Liver (tissue), 3 donors: ENCODE measurements at regions not wholly inside any gene's neighbourhood (a gene's known extent, or its start where the extent isn't known, plus 50 kb on each side); places are given as distances from the start of the nearest gene placed in this dataset.

ENCODE experiments used
- FOXA1 ChIP-seq: IDR thresholded peaks from 2 replicates; pipeline ENCODE4 v1.6.1; 2016; ENCODE audit warnings: antibody characterized with exemption
- FOXA2 ChIP-seq: IDR thresholded peaks from 2 replicates; pipeline ENCODE4 v1.6.1; 2016; ENCODE audit warnings: antibody characterized with exemption
- GABPA ChIP-seq, 2 donors: IDR thresholded peaks in 1 of 2; conservative IDR thresholded peaks in 1 of 2; 2 replicates each; pipeline ENCODE4 v1.6.1; 2016; ENCODE audit warnings: antibody characterized with exemption in 2 of 2, mild to moderate bottlenecking in 1 of 2, moderate library complexity in 1 of 2
- HNF4A ChIP-seq, 2 donors: conservative IDR thresholded peaks; 2 replicates each; pipeline ENCODE4 v1.6.1; 2016; ENCODE audit warnings: antibody characterized with exemption in 2 of 2, mild to moderate bottlenecking in 2 of 2
- JUND ChIP-seq, 2 donors: IDR thresholded peaks; 2 replicates each; pipeline ENCODE4 v1.6.1; 2016; ENCODE audit warnings: antibody characterized with exemption in 2 of 2
- NR2F2 ChIP-seq: IDR thresholded peaks from 2 replicates; pipeline ENCODE4 v1.6.1; 2016; ENCODE audit warnings: antibody characterized with exemption
- REST ChIP-seq: IDR thresholded peaks from 2 replicates; pipeline ENCODE4 v1.6.1; 2016; ENCODE audit warnings: antibody characterized with exemption, mild to moderate bottlenecking
- RXRA ChIP-seq, 2 donors: IDR thresholded peaks; 2 replicates each; pipeline ENCODE4 v1.6.1; 2017 to 2018; ENCODE audit warnings: antibody characterized with exemption in 2 of 2, mild to moderate bottlenecking in 1 of 2
- YY1 ChIP-seq: IDR thresholded peaks from 2 replicates; pipeline ENCODE4 v1.6.1; 2016; ENCODE audit warnings: antibody characterized with exemption, mild to moderate bottlenecking
- ZBTB33 ChIP-seq: IDR thresholded peaks from 2 replicates; pipeline ENCODE4 v1.6.1; 2016; ENCODE audit warnings: antibody characterized with exemption
- TF ChIP-seq, protein P1 (sequence below): fragments of 150-350 bp; IDR thresholded peaks from 2 replicates; pipeline ENCODE4 v1.5.1; 2017; ENCODE audit warnings: improper control_type of control experiment, low read depth, low read length; ENCODE audit not compliant: missing input control
- TF ChIP-seq, protein P2 (sequence below): IDR thresholded peaks from 2 replicates; pipeline ENCODE4 v1.6.1; 2016; ENCODE audit warnings: antibody characterized with exemption
- donor health status: healthy.
- donor health status: healthy.

DNA sequence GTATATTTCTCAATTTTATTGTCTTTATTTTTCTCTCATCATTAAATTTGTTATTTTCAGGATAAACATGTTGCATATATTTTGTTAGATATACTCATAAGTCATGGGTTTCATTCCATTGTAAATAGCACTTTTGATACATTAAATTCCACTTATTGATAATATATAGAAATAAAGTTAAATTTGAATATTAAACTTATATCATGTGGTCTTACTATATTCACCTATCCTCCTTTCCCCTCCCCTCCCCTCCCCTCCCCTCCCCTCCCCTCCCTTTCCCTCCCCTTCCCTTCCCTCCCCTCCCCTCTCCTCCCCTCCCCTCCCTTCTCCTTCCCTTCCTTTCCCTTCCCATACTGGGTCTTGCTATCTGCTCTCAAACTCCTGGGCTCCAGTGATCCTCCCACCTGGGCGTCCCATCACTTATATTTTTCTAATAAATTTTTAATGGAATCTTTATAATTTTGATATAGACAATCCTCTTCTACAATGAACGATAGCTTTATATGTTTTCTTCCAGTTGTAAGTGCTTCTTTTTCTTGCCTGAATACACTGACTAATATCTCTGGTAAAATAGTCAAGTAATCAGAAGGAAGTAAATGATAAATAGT is 692.4 kb downstream of the C6orf118 start:
- TF ChIP-seq REST (no peak), GABPA (IDR thresholded peaks at IDR 0.05 in 1 of 2, conservative IDR thresholded peaks at IDR 0.05 in 1 of 2) (no peak), ZBTB33 (no peak), RXRA (IDR thresholded peaks at IDR 0.05) (no peak), JUND (IDR thresholded peaks at IDR 0.05) (no peak), YY1 (no peak), FOXA1 (no peak), FOXA2 (no peak), HNF4A (conservative IDR thresholded peaks at IDR 0.05) (no peak), NR2F2 (no peak)
- TF ChIP-seq, protein P1, sequence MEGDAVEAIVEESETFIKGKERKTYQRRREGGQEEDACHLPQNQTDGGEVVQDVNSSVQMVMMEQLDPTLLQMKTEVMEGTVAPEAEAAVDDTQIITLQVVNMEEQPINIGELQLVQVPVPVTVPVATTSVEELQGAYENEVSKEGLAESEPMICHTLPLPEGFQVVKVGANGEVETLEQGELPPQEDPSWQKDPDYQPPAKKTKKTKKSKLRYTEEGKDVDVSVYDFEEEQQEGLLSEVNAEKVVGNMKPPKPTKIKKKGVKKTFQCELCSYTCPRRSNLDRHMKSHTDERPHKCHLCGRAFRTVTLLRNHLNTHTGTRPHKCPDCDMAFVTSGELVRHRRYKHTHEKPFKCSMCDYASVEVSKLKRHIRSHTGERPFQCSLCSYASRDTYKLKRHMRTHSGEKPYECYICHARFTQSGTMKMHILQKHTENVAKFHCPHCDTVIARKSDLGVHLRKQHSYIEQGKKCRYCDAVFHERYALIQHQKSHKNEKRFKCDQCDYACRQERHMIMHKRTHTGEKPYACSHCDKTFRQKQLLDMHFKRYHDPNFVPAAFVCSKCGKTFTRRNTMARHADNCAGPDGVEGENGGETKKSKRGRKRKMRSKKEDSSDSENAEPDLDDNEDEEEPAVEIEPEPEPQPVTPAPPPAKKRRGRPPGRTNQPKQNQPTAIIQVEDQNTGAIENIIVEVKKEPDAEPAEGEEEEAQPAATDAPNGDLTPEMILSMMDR = no peak
- TF ChIP-seq, protein P2, sequence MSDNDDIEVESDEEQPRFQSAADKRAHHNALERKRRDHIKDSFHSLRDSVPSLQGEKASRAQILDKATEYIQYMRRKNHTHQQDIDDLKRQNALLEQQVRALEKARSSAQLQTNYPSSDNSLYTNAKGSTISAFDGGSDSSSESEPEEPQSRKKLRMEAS = no peak
